ENCODE measurements at regions not wholly inside any gene's neighbourhood (a gene's known extent, or its start where the extent isn't known, plus 50 kb on each side); places are given as distances from the start of the nearest gene placed in this dataset.

DNA sequence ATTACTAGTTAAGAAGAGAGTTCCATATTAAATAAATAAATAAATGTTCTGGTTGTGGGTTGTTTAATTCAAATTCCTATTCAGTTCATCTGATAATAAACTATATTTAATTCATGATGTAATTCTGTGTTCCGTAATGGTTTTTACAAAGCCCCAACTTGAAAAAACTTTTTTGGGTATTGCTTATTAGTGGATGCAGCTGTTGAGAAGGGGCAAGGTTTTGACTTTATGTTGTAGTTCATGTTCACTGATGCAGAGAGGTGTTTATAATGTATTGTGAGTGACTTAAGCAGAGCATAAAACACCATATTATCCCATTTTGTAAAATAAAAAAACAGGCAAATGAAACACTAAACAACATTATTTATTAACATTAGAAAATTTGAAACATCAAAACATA is 107.3 kb upstream of the TNFSF11 start (continued):
- TF ChIP-seq, protein P1, sequence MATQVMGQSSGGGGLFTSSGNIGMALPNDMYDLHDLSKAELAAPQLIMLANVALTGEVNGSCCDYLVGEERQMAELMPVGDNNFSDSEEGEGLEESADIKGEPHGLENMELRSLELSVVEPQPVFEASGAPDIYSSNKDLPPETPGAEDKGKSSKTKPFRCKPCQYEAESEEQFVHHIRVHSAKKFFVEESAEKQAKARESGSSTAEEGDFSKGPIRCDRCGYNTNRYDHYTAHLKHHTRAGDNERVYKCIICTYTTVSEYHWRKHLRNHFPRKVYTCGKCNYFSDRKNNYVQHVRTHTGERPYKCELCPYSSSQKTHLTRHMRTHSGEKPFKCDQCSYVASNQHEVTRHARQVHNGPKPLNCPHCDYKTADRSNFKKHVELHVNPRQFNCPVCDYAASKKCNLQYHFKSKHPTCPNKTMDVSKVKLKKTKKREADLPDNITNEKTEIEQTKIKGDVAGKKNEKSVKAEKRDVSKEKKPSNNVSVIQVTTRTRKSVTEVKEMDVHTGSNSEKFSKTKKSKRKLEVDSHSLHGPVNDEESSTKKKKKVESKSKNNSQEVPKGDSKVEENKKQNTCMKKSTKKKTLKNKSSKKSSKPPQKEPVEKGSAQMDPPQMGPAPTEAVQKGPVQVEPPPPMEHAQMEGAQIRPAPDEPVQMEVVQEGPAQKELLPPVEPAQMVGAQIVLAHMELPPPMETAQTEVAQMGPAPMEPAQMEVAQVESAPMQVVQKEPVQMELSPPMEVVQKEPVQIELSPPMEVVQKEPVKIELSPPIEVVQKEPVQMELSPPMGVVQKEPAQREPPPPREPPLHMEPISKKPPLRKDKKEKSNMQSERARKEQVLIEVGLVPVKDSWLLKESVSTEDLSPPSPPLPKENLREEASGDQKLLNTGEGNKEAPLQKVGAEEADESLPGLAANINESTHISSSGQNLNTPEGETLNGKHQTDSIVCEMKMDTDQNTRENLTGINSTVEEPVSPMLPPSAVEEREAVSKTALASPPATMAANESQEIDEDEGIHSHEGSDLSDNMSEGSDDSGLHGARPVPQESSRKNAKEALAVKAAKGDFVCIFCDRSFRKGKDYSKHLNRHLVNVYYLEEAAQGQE (IDR thresholded peaks at IDR 0.05; ENCODE audit: borderline replicate concordance) = no peak
- TF ChIP-seq, protein P1 (CRISPR knock-in tag; IDR thresholded peaks at IDR 0.05; ENCODE audit: low read depth) = no peak
- TF ChIP-seq SUPT5H (IDR thresholded peaks at IDR 0.05) = no peak
- no peak for TF ChIP-seq BRD9 (IDR thresholded peaks at IDR 0.05; ENCODE audit: low read depth, partially characterized antibody)
- no peak for TF ChIP-seq KLF16 (IDR thresholded peaks at IDR 0.05)
- no peak for TF ChIP-seq ZEB2 (IDR thresholded peaks at IDR 0.05)
- no peak for TF ChIP-seq ZNF282 (CRISPR knock-in tag; IDR thresholded peaks at IDR 0.05)
- TF ChIP-seq, protein P2, sequence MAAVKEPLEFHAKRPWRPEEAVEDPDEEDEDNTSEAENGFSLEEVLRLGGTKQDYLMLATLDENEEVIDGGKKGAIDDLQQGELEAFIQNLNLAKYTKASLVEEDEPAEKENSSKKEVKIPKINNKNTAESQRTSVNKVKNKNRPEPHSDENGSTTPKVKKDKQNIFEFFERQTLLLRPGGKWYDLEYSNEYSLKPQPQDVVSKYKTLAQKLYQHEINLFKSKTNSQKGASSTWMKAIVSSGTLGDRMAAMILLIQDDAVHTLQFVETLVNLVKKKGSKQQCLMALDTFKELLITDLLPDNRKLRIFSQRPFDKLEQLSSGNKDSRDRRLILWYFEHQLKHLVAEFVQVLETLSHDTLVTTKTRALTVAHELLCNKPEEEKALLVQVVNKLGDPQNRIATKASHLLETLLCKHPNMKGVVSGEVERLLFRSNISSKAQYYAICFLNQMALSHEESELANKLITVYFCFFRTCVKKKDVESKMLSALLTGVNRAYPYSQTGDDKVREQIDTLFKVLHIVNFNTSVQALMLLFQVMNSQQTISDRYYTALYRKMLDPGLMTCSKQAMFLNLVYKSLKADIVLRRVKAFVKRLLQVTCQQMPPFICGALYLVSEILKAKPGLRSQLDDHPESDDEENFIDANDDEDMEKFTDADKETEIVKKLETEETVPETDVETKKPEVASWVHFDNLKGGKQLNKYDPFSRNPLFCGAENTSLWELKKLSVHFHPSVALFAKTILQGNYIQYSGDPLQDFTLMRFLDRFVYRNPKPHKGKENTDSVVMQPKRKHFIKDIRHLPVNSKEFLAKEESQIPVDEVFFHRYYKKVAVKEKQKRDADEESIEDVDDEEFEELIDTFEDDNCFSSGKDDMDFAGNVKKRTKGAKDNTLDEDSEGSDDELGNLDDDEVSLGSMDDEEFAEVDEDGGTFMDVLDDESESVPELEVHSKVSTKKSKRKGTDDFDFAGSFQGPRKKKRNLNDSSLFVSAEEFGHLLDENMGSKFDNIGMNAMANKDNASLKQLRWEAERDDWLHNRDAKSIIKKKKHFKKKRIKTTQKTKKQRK (IDR thresholded peaks at IDR 0.05; ENCODE audit: borderline replicate concordance, low read depth, low read length) = no peak
- TF ChIP-seq MIER1 (IDR thresholded peaks at IDR 0.05; ENCODE audit: low read depth) = no peak
- TF ChIP-seq SIN3B (IDR thresholded peaks at IDR 0.05; ENCODE audit: low read depth) = no peak

All from K562 (cell line).